Nephron (organoid): ENCODE measurements at regions not wholly inside any gene's neighbourhood (a gene's known extent, or its start where the extent isn't known, plus 50 kb on each side); places are given as distances from the start of the nearest gene placed in this dataset.

Source experiments
- H3K27ac Mint-ChIP-seq, 3 experiments: 2 replicates each; pipeline ENCODE4 v1.8.0; 2020; ENCODE audit warnings: mixed read lengths in 3 of 3, mild to moderate bottlenecking in 2 of 3, moderate library complexity in 1 of 3
- H3K27me3 Mint-ChIP-seq: 2 replicates; pipeline ENCODE4 v1.8.0; 2021; ENCODE audit warnings: low read depth, mild to moderate bottlenecking, moderate library complexity, mixed read lengths
- H3K36me3 Mint-ChIP-seq: 2 replicates; pipeline ENCODE4 v1.8.0; 2020; ENCODE audit warnings: low read depth, mixed read lengths
- H3K4me1 Mint-ChIP-seq: 2 replicates; pipeline ENCODE4 v1.8.0; 2020; ENCODE audit warnings: mixed read lengths
- H3K4me3 Mint-ChIP-seq, 3 experiments: 2 replicates each; pipeline ENCODE4 v1.8.0; 2020; ENCODE audit warnings: mild to moderate bottlenecking in 3 of 3, mixed read lengths in 3 of 3, moderate library complexity in 2 of 3
- H3K9me3 Mint-ChIP-seq: 2 replicates; pipeline ENCODE4 v1.8.0; 2020; ENCODE audit warnings: mixed read lengths
- CTCF ChIP-seq, 3 experiments: fragments of 200-600 bp; sonication (generic); IDR thresholded peaks; one replicate each; pipeline ENCODE4 v1.5.0; 2021; ENCODE audit warnings: antibody characterized with exemption in 3 of 3; ENCODE audit not compliant: unreplicated experiment in 3 of 3

GRCh38 chr11:26023057-26023456 lies 308.9 kb upstream of the ANO3 start:
- H3K27me3 Mint-ChIP-seq = no peaks in the 10 kb centered on the region
- TF ChIP-seq CTCF (IDR thresholded peaks at IDR 0.05; ENCODE audit: unreplicated experiment in 3 of 3) = no peak
- H3K9me3 Mint-ChIP-seq = no peaks in the 10 kb centered on the region
- peaks cover 10% of the 10 kb centered on the region for H3K4me1 Mint-ChIP-seq
- no peak overlapping the region for H3K4me3 Mint-ChIP-seq
- H3K36me3 Mint-ChIP-seq = no peaks in the 10 kb centered on the region
- H3K27ac Mint-ChIP-seq = no peak overlapping the region

- H3K27ac Mint-ChIP-seq = no peak overlapping the region
- no peak overlapping the region for H3K4me3 Mint-ChIP-seq
- no peaks in the 10 kb centered on the region for H3K36me3 Mint-ChIP-seq
- H3K9me3 Mint-ChIP-seq = no peaks in the 10 kb centered on the region
- no peak for TF ChIP-seq CTCF (IDR thresholded peaks at IDR 0.05; ENCODE audit: unreplicated experiment in 3 of 3)
- H3K4me1 Mint-ChIP-seq = peaks cover 5% of the 10 kb centered on the region
- no peaks in the 10 kb centered on the region for H3K27me3 Mint-ChIP-seq
These were observed 306.3 kb upstream of the ANO3 start for GRCh38 chr11:26025676-26026075.

GRCh38 chr11:26026078-26026477 lies 305.9 kb upstream of the ANO3 start:
- peaks cover under 1% of the 10 kb centered on the region for H3K4me1 Mint-ChIP-seq
- no peak overlapping the region for H3K4me3 Mint-ChIP-seq
- TF ChIP-seq CTCF (IDR thresholded peaks at IDR 0.05; ENCODE audit: unreplicated experiment in 3 of 3) = no peak
- no peaks in the 10 kb centered on the region for H3K36me3 Mint-ChIP-seq
- H3K27me3 Mint-ChIP-seq = no peaks in the 10 kb centered on the region
- H3K27ac Mint-ChIP-seq = no peak overlapping the region
- no peaks in the 10 kb centered on the region for H3K9me3 Mint-ChIP-seq

- Mint-ChIP-seq H3K27me3 (no peaks in the 10 kb centered on the region), H3K9me3 (no peaks in the 10 kb centered on the region), H3K4me3 (no peak overlapping the region), H3K36me3 (no peaks in the 10 kb centered on the region), H3K4me1 (no peaks in the 10 kb centered on the region), H3K27ac (no peak overlapping the region)
- no peak for TF ChIP-seq CTCF (IDR thresholded peaks at IDR 0.05; ENCODE audit: unreplicated experiment in 3 of 3)
These were observed 304.0 kb upstream of the ANO3 start for GRCh38 chr11:26027887-26028286.

GRCh38 chr11:26028393-26028911 lies 303.5 kb upstream of the ANO3 start:
- no peak overlapping the region for H3K27ac Mint-ChIP-seq
- no peaks in the 10 kb centered on the region for H3K4me1 Mint-ChIP-seq
- no peaks in the 10 kb centered on the region for H3K27me3 Mint-ChIP-seq
- H3K4me3 Mint-ChIP-seq = no peak overlapping the region
- H3K9me3 Mint-ChIP-seq = no peaks in the 10 kb centered on the region
- no peak for TF ChIP-seq CTCF (IDR thresholded peaks at IDR 0.05; ENCODE audit: unreplicated experiment in 3 of 3)
- no peaks in the 10 kb centered on the region for H3K36me3 Mint-ChIP-seq

- Mint-ChIP-seq H3K4me3 (no peak overlapping the region), H3K36me3 (no peaks in the 10 kb centered on the region), H3K9me3 (no peaks in the 10 kb centered on the region), H3K27me3 (no peaks in the 10 kb centered on the region), H3K27ac (no peak overlapping the region), H3K4me1 (no peaks in the 10 kb centered on the region)
- no peak for TF ChIP-seq CTCF (IDR thresholded peaks at IDR 0.05; ENCODE audit: unreplicated experiment in 3 of 3)
These were observed 301.5 kb upstream of the ANO3 start for GRCh38 chr11:26030399-26030798.
